ENCODE measurements at regions not wholly inside any gene's neighbourhood (a gene's known extent, or its start where the extent isn't known, plus 50 kb on each side); places are given as distances from the start of the nearest gene placed in this dataset.
A peak's percentile ranks its signal among the peaks of the same experiment; 100 is the strongest.

GRCh38 chr3:107242579-107242978 lies 134.7 kb upstream of the CCDC54 start:
- no peak for DNase-seq

- no peak for DNase-seq
Observed at GRCh38 chr3:107247116-107247515, 130.1 kb upstream of the CCDC54 start.

- no peak for DNase-seq
Observed at GRCh38 chr3:107249132-107249531, 128.1 kb upstream of the CCDC54 start.

- DNase-seq, result no peak
Observed at GRCh38 chr3:107250221-107250620, 127.0 kb upstream of the CCDC54 start.

GRCh38 chr3:107251819-107252218 lies 125.4 kb upstream of the CCDC54 start:
- no peak for DNase-seq

GRCh38 chr3:107256963-107257362 lies 120.3 kb upstream of the CCDC54 start:
- DNase-seq, result no peak

GRCh38 chr3:107258300-107258699 lies 118.9 kb upstream of the CCDC54 start:
- no peak for DNase-seq

GRCh38 chr3:107260207-107260606 lies 117.0 kb upstream of the CCDC54 start:
- DNase-seq, result no peak

GRCh38 chr3:107263269-107264021 lies 113.8 kb upstream of the CCDC54 start:
- DNase-seq, result peak; percentile 38

GRCh38 chr3:107264888-107265287 lies 112.4 kb upstream of the CCDC54 start:
- DNase-seq, result no peak

GRCh38 chr3:107265526-107265925 lies 111.7 kb upstream of the CCDC54 start:
- no peak for DNase-seq

GRCh38 chr3:107268469-107268868 lies 108.8 kb upstream of the CCDC54 start:
- no peak for DNase-seq

GRCh38 chr3:107269136-107269535 lies 108.1 kb upstream of the CCDC54 start:
- peak; percentile 78 for DNase-seq

GRCh38 chr3:107271787-107272387 lies 105.4 kb upstream of the CCDC54 start:
- peak; percentile 71 for DNase-seq

GRCh38 chr3:107272471-107272870 lies 104.8 kb upstream of the CCDC54 start:
- no peak for DNase-seq

- no peak for DNase-seq
Observed at GRCh38 chr3:107272885-107273284, 104.4 kb upstream of the CCDC54 start.

- no peak for DNase-seq
Observed at GRCh38 chr3:107273771-107274170, 103.5 kb upstream of the CCDC54 start.

- no peak for DNase-seq
Observed at GRCh38 chr3:107275511-107275910, 101.7 kb upstream of the CCDC54 start.

GRCh38 chr3:107283948-107284347 lies 93.3 kb upstream of the CCDC54 start:
- no peak for DNase-seq

- DNase-seq, result peak; percentile 32
Observed at GRCh38 chr3:107284612-107285011, 92.6 kb upstream of the CCDC54 start.

- peak; percentile 10 for DNase-seq
Observed at GRCh38 chr3:107285197-107285596, 92.0 kb upstream of the CCDC54 start.

- DNase-seq, result no peak
Observed at GRCh38 chr3:107289354-107289753, 87.9 kb upstream of the CCDC54 start.

GRCh38 chr3:107294117-107294516 lies 83.1 kb upstream of the CCDC54 start:
- no peak for DNase-seq

GRCh38 chr3:107297597-107297996 lies 79.6 kb upstream of the CCDC54 start:
- no peak for DNase-seq

- DNase-seq, result no peak
Observed at GRCh38 chr3:107307205-107307604, 70.0 kb upstream of the CCDC54 start.
